Astrocyte of the spinal cord (primary cell): ENCODE measurements at regions not wholly inside any gene's neighbourhood (a gene's known extent, or its start where the extent isn't known, plus 50 kb on each side); places are given as distances from the start of the nearest gene placed in this dataset.

Experiments
- DNase-seq: peaks from one replicate; pipeline ENCODE4 v3.0.0; 2011; ENCODE audit warnings: low read depth, low spot score
- H3K4me3 ChIP-seq: 2 replicates; pipeline ENCODE4 v1.5.1; 2011; ENCODE audit warnings: low read depth, mild to moderate bottlenecking, low read length, moderate library complexity
- CTCF ChIP-seq: IDR thresholded peaks from 2 replicates; pipeline ENCODE4 v1.5.1; 2012; ENCODE audit warnings: low read depth, mild to moderate bottlenecking, low read length, inconsistent platforms
- in situ Hi-C: cut with HindIII; loops from 2 replicates; pipeline ENCODE4 v1.10.0; 2017; ENCODE audit warnings: low sequenced_read_pairs

GRCh38 chr4:111492496-111492895 lies 652.8 kb upstream of the FAM241A start:
- in situ Hi-C loops = no loop called here
- TF ChIP-seq CTCF = no peak
- DNase-seq = no peak

GRCh38 chr4:111494471-111494870 lies 650.8 kb upstream of the FAM241A start:
- in situ Hi-C loops = no loop called here
- TF ChIP-seq CTCF = no peak
- H3K4me3 ChIP-seq = no peak overlapping the region
- DNase-seq = peak; percentile 42

More at GRCh38 chr4:111492496-111492895, 652.8 kb upstream of the FAM241A start:
- H3K4me3 ChIP-seq = no peak overlapping the region

GRCh38 chr4:111494971-111495370 lies 650.3 kb upstream of the FAM241A start:
- H3K4me3 ChIP-seq = no peak overlapping the region
- no peak for TF ChIP-seq CTCF
- in situ Hi-C loops = no loop called here
- DNase-seq = peak; percentile 32

GRCh38 chr4:111499291-111499690 lies 646.0 kb upstream of the FAM241A start:
- no peak for TF ChIP-seq CTCF
- no peak overlapping the region for H3K4me3 ChIP-seq
- in situ Hi-C loops = no loop called here
- no peak for DNase-seq

GRCh38 chr4:111499706-111500105 lies 645.5 kb upstream of the FAM241A start:
- no peak for DNase-seq
- in situ Hi-C loops = no loop called here
- TF ChIP-seq CTCF = no peak
- H3K4me3 ChIP-seq = no peak overlapping the region

GRCh38 chr4:111500858-111501257 lies 644.4 kb upstream of the FAM241A start:
- DNase-seq = no peak
- no peak overlapping the region for H3K4me3 ChIP-seq
- in situ Hi-C loops = no loop called here
- no peak for TF ChIP-seq CTCF

- in situ Hi-C loops = no loop called here
- DNase-seq = no peak
- no peak for TF ChIP-seq CTCF
Observed at GRCh38 chr4:111501946-111502345, 643.3 kb upstream of the FAM241A start.

More at GRCh38 chr4:111501946-111502345, 643.3 kb upstream of the FAM241A start:
- no peak overlapping the region for H3K4me3 ChIP-seq
